OCI-LY7 (cell line): ENCODE measurements at regions not wholly inside any gene's neighbourhood (a gene's known extent, or its start where the extent isn't known, plus 50 kb on each side); places are given as distances from the start of the nearest gene placed in this dataset.

Source experiments
- BruUV-seq: library from RNA; stranded (reverse); fragments of 400-500 nt; replicated peaks from 2 replicates; lab custom pipeline; 2021; lab: Mats Ljungman, UMichigan
- CTCF ChIA-PET: fragments of 300-600 bp; sonication (Branson Sonifier 250); formaldehyde crosslinking; loops from one replicate; lab custom pipeline; 2022; ENCODE audit warnings: antibody characterized with exemption; ENCODE audit not compliant: unreplicated experiment; lab: Charles Lee
- POLR2A ChIA-PET: fragments of 300-600 bp; sonication (Branson Sonifier 250); formaldehyde crosslinking; loops from one replicate; lab custom pipeline; 2022; ENCODE audit warnings: antibody characterized with exemption; lab: Charles Lee
- DNase-seq: peaks from one replicate; pipeline ENCODE4 v3.0.0-alpha.2; 2015; ENCODE audit warnings: low spot score
- H2AFZ ChIP-seq: fragments of 200-600 bp; sonication (generic), shearing (Covaris generic); 2 replicates; pipeline ENCODE4 v1.6.1; 2014; ENCODE audit warnings: mild to moderate bottlenecking, antibody characterized with exemption, low read length, moderate library complexity
- H3K27ac ChIP-seq: fragments of 200-600 bp; sonication (generic); 2 replicates; pipeline ENCODE4 v1.5.1; 2014; ENCODE audit warnings: mixed run types, low read depth, mild to moderate bottlenecking, moderate library complexity, low read length, inconsistent platforms; ENCODE audit not compliant: poor library complexity, severe bottlenecking
- H3K36me3 ChIP-seq: fragments of 200-600 bp; sonication (generic); 2 replicates; pipeline ENCODE4 v1.6.1; 2014; ENCODE audit warnings: mild to moderate bottlenecking, antibody characterized with exemption, low read length, moderate library complexity, mixed read lengths; ENCODE audit not compliant: insufficient read depth
- H3K4me1 ChIP-seq: fragments of 200-600 bp; sonication (generic); 2 replicates; pipeline ENCODE4 v1.5.1; 2014; ENCODE audit warnings: mild to moderate bottlenecking, low read length; ENCODE audit not compliant: insufficient read depth, poor library complexity, severe bottlenecking
- H3K4me2 ChIP-seq: fragments of 200-600 bp; sonication (generic); 2 replicates; pipeline ENCODE4 v1.6.1; 2014; ENCODE audit warnings: mild to moderate bottlenecking, low read length
- H3K4me3 ChIP-seq: fragments of 200-600 bp; sonication (generic); 2 replicates; pipeline ENCODE4 v1.5.1; 2014; ENCODE audit warnings: mild to moderate bottlenecking, low read depth, low read length; ENCODE audit not compliant: poor library complexity, severe bottlenecking
- H3K79me2 ChIP-seq: fragments of 200-600 bp; sonication (generic); 2 replicates; pipeline ENCODE4 v1.6.1; 2016; ENCODE audit warnings: low read depth, mild to moderate bottlenecking, low read length, moderate library complexity, mixed read lengths; ENCODE audit not compliant: insufficient read depth
- H3K9me2 ChIP-seq: fragments of 200-600 bp; sonication (generic); 2 replicates; pipeline ENCODE4 v1.6.1; 2016; ENCODE audit warnings: mild to moderate bottlenecking, low read length, mixed read lengths; ENCODE audit not compliant: insufficient read depth
- H3K9me3 ChIP-seq: fragments of 200-600 bp; sonication (generic); 2 replicates; pipeline ENCODE4 v1.6.1; 2014; ENCODE audit warnings: mild to moderate bottlenecking, mixed run types, low read length, mixed read lengths
- H4K20me1 ChIP-seq: fragments of 200-600 bp; sonication (generic); 2 replicates; pipeline ENCODE4 v1.6.1; 2014; ENCODE audit warnings: mild to moderate bottlenecking, antibody characterized with exemption, low read length, moderate library complexity, mixed read lengths; ENCODE audit not compliant: insufficient read depth
- CTCF ChIP-seq: fragments of 200-600 bp; sonication (generic); conservative IDR thresholded peaks from 2 replicates; pipeline ENCODE4 v1.5.1; 2014; ENCODE audit warnings: mild to moderate bottlenecking, antibody characterized with exemption, low read length, moderate library complexity, mixed read lengths
- EZH2phosphoT487 ChIP-seq: fragments of 200-600 bp; sonication (generic); IDR thresholded peaks from 2 replicates; pipeline ENCODE4 v1.6.1; 2018; ENCODE audit warnings: low read depth, borderline replicate concordance, mild to moderate bottlenecking, mixed run types, antibody characterized with exemption, low read length, moderate library complexity, mixed read lengths
- intact Hi-C: fragments of 100-400 bp; cut with micrococcal nuclease; formaldehyde crosslinking; loops from one replicate; pipeline ENCODE4 v1.10.0; 2022; ENCODE audit not compliant: unreplicated experiment

DNA sequence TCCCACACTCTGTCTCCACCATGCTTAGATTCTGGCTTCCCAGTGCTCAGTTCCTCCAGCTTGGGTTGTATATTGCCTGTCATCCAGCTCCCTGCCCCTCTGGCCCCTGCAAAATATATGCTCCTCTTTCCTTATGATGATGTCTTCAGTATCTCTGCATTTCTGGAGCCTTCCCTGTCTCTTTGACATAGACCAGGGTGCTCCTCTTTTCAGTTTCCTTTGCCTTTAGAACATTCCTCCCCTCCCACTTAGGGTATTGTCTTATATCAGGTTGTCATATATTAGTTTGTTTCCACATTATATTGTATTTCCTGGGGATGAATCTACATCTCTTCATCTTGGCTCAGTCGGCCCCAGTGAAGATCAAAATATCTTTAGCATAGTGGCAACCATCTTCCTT lies 526.4 kb downstream of the MID1IP1 start:
- Histone ChIP-seq H3K9me2 (no peaks in the 10 kb centered on the region), H4K20me1 (no peaks in the 10 kb centered on the region), H3K4me2 (no peak overlapping the region), H2AFZ (no peak overlapping the region), H3K4me3 (no peak overlapping the region), H3K36me3 (no peaks in the 10 kb centered on the region), H3K4me1 (no peaks in the 10 kb centered on the region), H3K79me2 (no peaks in the 10 kb centered on the region), H3K9me3 (no peaks in the 10 kb centered on the region), H3K27ac (no peak overlapping the region)
- CTCF ChIA-PET: no interaction called here
- BruUV-seq: no TSS peak
- intact Hi-C loops: no loop called here
- TF ChIP-seq EZH2phosphoT487: no peak
- TF ChIP-seq CTCF: no peak
- POLR2A ChIA-PET: no interaction called here
- no peak for DNase-seq

- intact Hi-C loops: no loop called here
- Histone ChIP-seq H3K36me3 (no peaks in the 10 kb centered on the region), H3K9me3 (no peaks in the 10 kb centered on the region), H3K79me2 (no peaks in the 10 kb centered on the region), H3K4me3 (no peak overlapping the region), H3K27ac (no peak overlapping the region), H3K9me2 (no peaks in the 10 kb centered on the region), H2AFZ (no peak overlapping the region), H3K4me2 (no peak overlapping the region), H4K20me1 (no peaks in the 10 kb centered on the region), H3K4me1 (no peaks in the 10 kb centered on the region)
- CTCF ChIA-PET: no interaction called here
- DNase-seq: no peak
- no peak for TF ChIP-seq EZH2phosphoT487
- POLR2A ChIA-PET: no interaction called here
- BruUV-seq: no TSS peak
Measured at GRCh38 chrX:39328661-39329060, 527.4 kb downstream of the MID1IP1 start.

GRCh38 chrX:39331082-39331704 lies 529.9 kb downstream of the MID1IP1 start:
- no peak for DNase-seq

More at GRCh38 chrX:39331082-39331704, 529.9 kb downstream of the MID1IP1 start:
- BruUV-seq: no TSS peak
- Histone ChIP-seq H3K9me2 (no peaks in the 10 kb centered on the region), H4K20me1 (no peaks in the 10 kb centered on the region), H3K4me3 (no peak overlapping the region), H2AFZ (no peak overlapping the region), H3K4me2 (no peak overlapping the region), H3K36me3 (no peaks in the 10 kb centered on the region), H3K79me2 (no peaks in the 10 kb centered on the region), H3K27ac (no peak overlapping the region), H3K9me3 (no peaks in the 10 kb centered on the region), H3K4me1 (no peaks in the 10 kb centered on the region)
- TF ChIP-seq EZH2phosphoT487: no peak
- TF ChIP-seq CTCF: no peak
- intact Hi-C loops: no loop called here
- CTCF ChIA-PET: no interaction called here
- POLR2A ChIA-PET: no interaction called here
